H9 (cell line): ENCODE measurements at regions not wholly inside any gene's neighbourhood (a gene's known extent, or its start where the extent isn't known, plus 50 kb on each side); places are given as distances from the start of the nearest gene placed in this dataset.
A peak's percentile ranks its signal among the peaks of the same experiment; 100 is the strongest.

Experiments used
- DNase-seq: peaks from one replicate; pipeline ENCODE4 v3.0.0-alpha.2; 2017
- H2AFZ ChIP-seq: one replicate; pipeline ENCODE4 v1.6.1; 2013; ENCODE audit warnings: mild to moderate bottlenecking, low read length, control low read depth, moderate library complexity
- H2AK5ac ChIP-seq: 2 replicates; pipeline ENCODE4 v1.6.1; 2013; ENCODE audit warnings: low read length, control low read depth, mixed read lengths; ENCODE audit not compliant: insufficient read length
- H2BK120ac ChIP-seq: one replicate; pipeline ENCODE4 v1.6.1; 2013; ENCODE audit warnings: low read depth, mild to moderate bottlenecking, low read length, control low read depth, inconsistent platforms; ENCODE audit not compliant: poor library complexity, severe bottlenecking
- H2BK12ac ChIP-seq: 2 replicates; pipeline ENCODE4 v1.6.1; 2013; ENCODE audit warnings: low read length, control low read depth, mixed read lengths, low read depth; ENCODE audit not compliant: insufficient read length
- H2BK15ac ChIP-seq: 2 replicates; pipeline ENCODE4 v1.6.1; 2013; ENCODE audit warnings: low read depth, low read length, control low read depth
- H2BK20ac ChIP-seq: one replicate; pipeline ENCODE4 v1.6.1; 2013; ENCODE audit warnings: low read depth, mild to moderate bottlenecking, low read length, control low read depth, inconsistent platforms; ENCODE audit not compliant: poor library complexity, severe bottlenecking
- H2BK5ac ChIP-seq: 2 replicates; pipeline ENCODE4 v1.6.1; 2013; ENCODE audit warnings: low read length, control low read depth, mixed read lengths; ENCODE audit not compliant: insufficient read length
- H3K14ac ChIP-seq: 2 replicates; pipeline ENCODE4 v1.6.1; 2013; ENCODE audit warnings: low read length, control low read depth; ENCODE audit not compliant: insufficient read depth
- H3K18ac ChIP-seq: 2 replicates; pipeline ENCODE4 v1.6.1; 2013; ENCODE audit warnings: low read depth, mild to moderate bottlenecking, mixed read lengths, low read length, control low read depth; ENCODE audit not compliant: insufficient read length
- H3K23ac ChIP-seq: 2 replicates; pipeline ENCODE4 v1.6.1; 2013; ENCODE audit warnings: low read length, control low read depth, mixed read lengths, low read depth; ENCODE audit not compliant: insufficient read length
- H3K23me2 ChIP-seq: 2 replicates; pipeline ENCODE4 v1.6.1; 2013; ENCODE audit warnings: low read depth, mild to moderate bottlenecking, mixed read lengths, low read length, control low read depth; ENCODE audit not compliant: insufficient read length, poor library complexity, severe bottlenecking
- H3K27ac ChIP-seq: 2 replicates; pipeline ENCODE4 v1.5.1; 2013; ENCODE audit warnings: low read length, control low read depth, mixed read lengths, low read depth; ENCODE audit not compliant: insufficient read length
- H3K27me3 ChIP-seq: 2 replicates; pipeline ENCODE4 v1.6.1; 2013; ENCODE audit warnings: low read length, control low read depth, inconsistent platforms; ENCODE audit not compliant: insufficient read depth
- H3K4ac ChIP-seq: 2 replicates; pipeline ENCODE4 v1.6.1; 2013; ENCODE audit warnings: low read depth, mild to moderate bottlenecking, control low read depth, inconsistent platforms, low read length, moderate library complexity
- H3K4me1 ChIP-seq: 2 replicates; pipeline ENCODE4 v1.6.1; 2013; ENCODE audit warnings: low read length, control low read depth, inconsistent platforms; ENCODE audit not compliant: insufficient read depth
- H3K4me2 ChIP-seq: 2 replicates; pipeline ENCODE4 v1.6.1; 2013; ENCODE audit warnings: low read length, control low read depth, mixed read lengths; ENCODE audit not compliant: insufficient read length, insufficient read depth
- H3K56ac ChIP-seq: 2 replicates; pipeline ENCODE4 v1.6.1; 2013; ENCODE audit warnings: low read depth, mild to moderate bottlenecking, mixed read lengths, low read length, control low read depth; ENCODE audit not compliant: insufficient read length
- H3K79me1 ChIP-seq: 2 replicates; pipeline ENCODE4 v1.6.1; 2013; ENCODE audit warnings: low read depth, mild to moderate bottlenecking, moderate library complexity, low read length, control low read depth, inconsistent platforms; ENCODE audit not compliant: insufficient read depth, poor library complexity, severe bottlenecking
- H3K79me2 ChIP-seq: 2 replicates; pipeline ENCODE4 v1.6.1; 2013; ENCODE audit warnings: low read length, control low read depth, inconsistent platforms; ENCODE audit not compliant: insufficient read depth
- H3K9ac ChIP-seq: 2 replicates; pipeline ENCODE4 v1.6.1; 2013; ENCODE audit warnings: low read length, control low read depth, mixed read lengths; ENCODE audit not compliant: insufficient read length; ENCODE audit errors: extremely low read depth
- H3K9me3 ChIP-seq: one replicate; pipeline ENCODE4 v1.6.1; 2013; ENCODE audit warnings: low read depth, low read length, inconsistent platforms; ENCODE audit not compliant: control insufficient read depth
- H3T11ph ChIP-seq: one replicate; pipeline ENCODE4 v1.6.1; 2013; ENCODE audit warnings: mild to moderate bottlenecking, low read length, control low read depth, inconsistent platforms
- H4K20me1 ChIP-seq: one replicate; pipeline ENCODE4 v1.6.1; 2013; ENCODE audit not compliant: control insufficient read depth, insufficient read length, insufficient read depth
- H4K5ac ChIP-seq: 2 replicates; pipeline ENCODE4 v1.6.1; 2013; ENCODE audit warnings: low read depth, mild to moderate bottlenecking, mixed read lengths, low read length, control low read depth; ENCODE audit not compliant: insufficient read length
- H4K8ac ChIP-seq: replicated peaks from 2 replicates; pipeline ENCODE4 v1.6.1; 2013; ENCODE audit warnings: low read length, control low read depth, mixed read lengths, low read depth; ENCODE audit not compliant: insufficient read length
- H4K91ac ChIP-seq: 2 replicates; pipeline ENCODE4 v1.6.1; 2013; ENCODE audit warnings: low read depth, mild to moderate bottlenecking, moderate library complexity, mixed read lengths, low read length, control low read depth; ENCODE audit not compliant: insufficient read length
- H3K27ac Mint-ChIP-seq, 3 experiments: 2 replicates in 2 of 3; 3 replicates in 1 of 3; pipeline ENCODE4 v1.8.0; 2020 to 2021; ENCODE audit warnings: mixed read lengths in 3 of 3, mild to moderate bottlenecking in 1 of 3, moderate library complexity in 1 of 3
- H3K27me3 Mint-ChIP-seq: 2 replicates; pipeline ENCODE4 v1.8.0; 2021; ENCODE audit warnings: low read depth, mild to moderate bottlenecking, moderate library complexity, mixed read lengths
- H3K36me3 Mint-ChIP-seq, 3 experiments: 2 replicates in 2 of 3; 3 replicates in 1 of 3; pipeline ENCODE4 v1.8.0; 2020 to 2021; ENCODE audit warnings: low read depth in 3 of 3, mixed read lengths in 3 of 3; ENCODE audit not compliant: insufficient read depth in 1 of 3
- H3K4me1 Mint-ChIP-seq, 2 experiments: 2 replicates each; pipeline ENCODE4 v1.8.0; 2020; ENCODE audit warnings: mixed read lengths in 2 of 2
- H3K4me3 Mint-ChIP-seq, 2 experiments: 2 replicates in 1 of 2; 3 replicates in 1 of 2; pipeline ENCODE4 v1.8.0; 2020 to 2021; ENCODE audit warnings: mild to moderate bottlenecking in 2 of 2, mixed read lengths in 2 of 2, moderate library complexity in 1 of 2
- H3K9me3 Mint-ChIP-seq, 2 experiments: 2 replicates in 1 of 2; 3 replicates in 1 of 2; pipeline ENCODE4 v1.8.0; 2020; ENCODE audit warnings: mild to moderate bottlenecking in 2 of 2, mixed read lengths in 2 of 2, moderate library complexity in 1 of 2
- CTCF ChIP-seq: fragments of 200-600 bp; sonication (generic); conservative IDR thresholded peaks from 3 replicates; pipeline ENCODE4 v1.8.0; 2021; ENCODE audit warnings: antibody characterized with exemption, mild to moderate bottlenecking
- WGBS: extraction: QIAGEN DNeasy Blood & Tissue Kit; methylation state at CpG from one replicate; pipeline ENCODE4 v1.1.7; 2013; ENCODE audit warnings: missing lambda C conversion rate, low lambda C conversion rate, mixed read lengths; ENCODE audit not compliant: insufficient read length; ENCODE audit errors: extremely low coverage; 5-methylcytosine and 5-hydroxymethylcytosine counted together

DNA sequence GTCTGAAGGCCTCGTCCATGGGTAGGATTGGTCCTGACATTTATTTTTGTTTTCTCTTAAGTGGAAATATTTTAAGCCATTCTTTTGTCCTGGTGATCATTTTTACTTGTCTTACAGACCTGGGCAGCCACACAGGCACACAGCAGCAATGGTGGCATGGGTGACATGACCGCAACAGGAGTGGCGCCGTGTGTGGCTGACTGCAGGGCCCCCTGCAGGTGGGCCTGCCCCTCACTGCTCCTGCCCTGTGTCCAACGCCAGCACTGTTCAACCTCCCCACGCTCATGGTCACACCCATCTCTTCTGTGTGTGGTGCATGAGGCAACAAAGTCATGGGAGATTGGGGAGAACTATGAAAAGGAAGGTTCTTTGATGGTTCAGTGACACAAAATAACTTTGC lies 151.9 kb downstream of the MYLK4 start:
- H3K4me1 ChIP-seq = no peaks in the 10 kb centered on the region
- H3K9me3 Mint-ChIP-seq = no peaks in the 10 kb centered on the region; a peak in 1 of 5 replicates
- H3K79me1 ChIP-seq = no peaks in the 10 kb centered on the region
- H3K4ac ChIP-seq = no peak overlapping the region
- no peak overlapping the region for H3K4me3 Mint-ChIP-seq
- no peaks in the 10 kb centered on the region for H3K79me2 ChIP-seq
- H3K27me3 ChIP-seq = no peaks in the 10 kb centered on the region
- H4K8ac ChIP-seq = no peak overlapping the region
- H3K27me3 Mint-ChIP-seq = no peaks in the 10 kb centered on the region; the same call in 1 of the 2 replicates
- no peak overlapping the region for H2BK15ac ChIP-seq
- no peak overlapping the region for H2BK5ac ChIP-seq
- no peak overlapping the region; the same call in 1 of the 2 replicates for H3K14ac ChIP-seq
- H4K20me1 ChIP-seq = no peaks in the 10 kb centered on the region
- H3K23me2 ChIP-seq = no peaks in the 10 kb centered on the region
- H3K27ac ChIP-seq = no peak overlapping the region
- no peak overlapping the region for H3K56ac ChIP-seq
- no peaks in the 10 kb centered on the region for H3K9me3 ChIP-seq
- no peak overlapping the region for H3K27ac Mint-ChIP-seq
- no peak overlapping the region for H2BK12ac ChIP-seq
- no peak overlapping the region for H4K5ac ChIP-seq
- H2AK5ac ChIP-seq = no peak overlapping the region
- H3T11ph ChIP-seq = no peak overlapping the region
- TF ChIP-seq CTCF = 0 out of 3 replicates have a peak, but pooled peaks have one; percentile 14
- no peak overlapping the region for H2AFZ ChIP-seq
- no peak overlapping the region for H4K91ac ChIP-seq
- WGBS = no CpG with 5 or more reads among the region's 6 CpGs
- H2BK20ac ChIP-seq = no peak overlapping the region
- no peak overlapping the region for H3K23ac ChIP-seq
- no peak overlapping the region for H3K9ac ChIP-seq
- H3K18ac ChIP-seq = no peak overlapping the region
- no peaks in the 10 kb centered on the region for H3K4me1 Mint-ChIP-seq
- H3K4me2 ChIP-seq = no peak overlapping the region
- no peak overlapping the region for H2BK120ac ChIP-seq
- DNase-seq = no peak
- no peaks in the 10 kb centered on the region for H3K36me3 Mint-ChIP-seq
